GM12864 (cell line): ENCODE measurements at regions not wholly inside any gene's neighbourhood (a gene's known extent, or its start where the extent isn't known, plus 50 kb on each side); places are given as distances from the start of the nearest gene placed in this dataset.
"Not testable (repeated sequence)": the region's sequence is repeated elsewhere in the genome, so short reads cannot be mapped to it uniquely, and the experiment has no call there.

ENCODE experiments used
- DNase-seq: peaks from one replicate; pipeline ENCODE4 v3.0.0-alpha.2; 2011; ENCODE audit warnings: low read depth
- H3K4me3 ChIP-seq: 2 replicates; pipeline ENCODE4 v1.5.1; 2011; ENCODE audit warnings: mild to moderate bottlenecking, low read depth, low read length, control low read depth
- TF ChIP-seq, protein P1 (sequence below): IDR thresholded peaks from 2 replicates; pipeline ENCODE4 v1.5.1; 2011; ENCODE audit warnings: low read depth, mild to moderate bottlenecking, moderate library complexity, low read length, control low read depth, inconsistent platforms; ENCODE audit errors: missing control alignments

- no peak overlapping the region for H3K4me3 ChIP-seq
- TF ChIP-seq, protein P1, sequence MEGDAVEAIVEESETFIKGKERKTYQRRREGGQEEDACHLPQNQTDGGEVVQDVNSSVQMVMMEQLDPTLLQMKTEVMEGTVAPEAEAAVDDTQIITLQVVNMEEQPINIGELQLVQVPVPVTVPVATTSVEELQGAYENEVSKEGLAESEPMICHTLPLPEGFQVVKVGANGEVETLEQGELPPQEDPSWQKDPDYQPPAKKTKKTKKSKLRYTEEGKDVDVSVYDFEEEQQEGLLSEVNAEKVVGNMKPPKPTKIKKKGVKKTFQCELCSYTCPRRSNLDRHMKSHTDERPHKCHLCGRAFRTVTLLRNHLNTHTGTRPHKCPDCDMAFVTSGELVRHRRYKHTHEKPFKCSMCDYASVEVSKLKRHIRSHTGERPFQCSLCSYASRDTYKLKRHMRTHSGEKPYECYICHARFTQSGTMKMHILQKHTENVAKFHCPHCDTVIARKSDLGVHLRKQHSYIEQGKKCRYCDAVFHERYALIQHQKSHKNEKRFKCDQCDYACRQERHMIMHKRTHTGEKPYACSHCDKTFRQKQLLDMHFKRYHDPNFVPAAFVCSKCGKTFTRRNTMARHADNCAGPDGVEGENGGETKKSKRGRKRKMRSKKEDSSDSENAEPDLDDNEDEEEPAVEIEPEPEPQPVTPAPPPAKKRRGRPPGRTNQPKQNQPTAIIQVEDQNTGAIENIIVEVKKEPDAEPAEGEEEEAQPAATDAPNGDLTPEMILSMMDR, result no peak
- DNase-seq, result no peak
Measured at GRCh38 chr5:96548905-96549304, 113.3 kb upstream of the CAST start.

DNA sequence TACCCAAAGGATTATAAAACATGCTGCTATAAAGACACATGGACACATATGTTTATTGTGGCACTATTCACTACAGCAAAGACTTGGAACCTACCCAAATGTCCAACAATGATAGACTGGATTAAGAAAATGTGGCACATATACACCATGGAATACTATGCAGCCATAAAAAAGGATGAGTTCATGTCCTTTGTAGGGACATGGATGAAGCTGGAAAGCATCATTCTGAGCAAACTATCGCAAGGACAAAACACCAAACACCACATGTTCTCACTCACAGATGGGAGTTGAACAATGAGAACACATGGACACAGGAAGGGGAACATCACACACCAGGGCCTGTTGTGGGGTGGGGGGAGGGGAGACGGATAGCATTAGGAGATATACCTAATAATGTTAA lies 101.3 kb upstream of the CAST start:
- H3K4me3 ChIP-seq, DNase-seq: not testable (repeated sequence)

GRCh38 chr5:96562614-96563013 lies 99.6 kb upstream of the CAST start:
- TF ChIP-seq, protein P1, result no peak
- no peak overlapping the region for H3K4me3 ChIP-seq
- no peak for DNase-seq

- TF ChIP-seq, protein P1, result no peak
- no peak overlapping the region for H3K4me3 ChIP-seq
- no peak for DNase-seq
Measured at GRCh38 chr5:96563816-96564215, 98.4 kb upstream of the CAST start.

DNA sequence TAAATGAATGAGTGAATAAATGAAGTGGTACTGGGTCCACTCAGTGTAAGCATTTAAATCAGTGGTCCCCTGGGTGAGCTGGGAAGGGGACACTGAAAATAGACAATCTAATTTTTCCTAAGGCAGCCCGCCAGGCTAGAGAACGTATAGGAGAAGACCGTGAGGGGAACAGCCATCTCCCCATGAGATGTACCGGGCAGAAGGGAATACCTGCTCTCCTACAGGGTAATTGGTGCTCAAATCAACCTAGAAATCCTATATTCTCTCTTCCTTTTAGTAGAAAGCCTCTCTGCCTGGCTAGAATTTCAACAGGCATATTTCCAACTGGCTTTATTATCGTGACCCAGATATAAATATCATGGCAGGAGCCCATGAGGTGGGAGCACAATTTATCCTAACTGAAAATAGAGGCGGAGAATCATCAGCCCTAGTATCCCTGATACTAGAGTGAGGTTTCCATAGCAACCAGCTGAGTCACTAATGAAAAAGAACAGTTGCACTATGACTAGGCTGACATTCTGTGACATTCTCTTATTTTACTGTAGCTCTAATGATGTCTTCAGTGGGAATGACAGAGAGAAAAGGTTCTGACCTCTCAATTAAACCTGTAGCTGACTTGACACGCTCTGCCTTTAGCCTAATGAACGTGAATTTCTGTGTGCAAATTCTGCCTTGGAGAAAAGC lies 96.5 kb upstream of the CAST start:
- TF ChIP-seq, protein P1, result no peak
- H3K4me3 ChIP-seq, result no peak overlapping the region
- DNase-seq, result no peak

GRCh38 chr5:96566833-96567587 lies 95.2 kb upstream of the CAST start:
- TF ChIP-seq, protein P1, result no peak
- no peak overlapping the region for H3K4me3 ChIP-seq
- DNase-seq, result no peak

- TF ChIP-seq, protein P1, result no peak
- DNase-seq, result no peak
- no peak overlapping the region for H3K4me3 ChIP-seq
Measured at GRCh38 chr5:96569332-96569731, 92.8 kb upstream of the CAST start.
